ENCODE measurements at regions not wholly inside any gene's neighbourhood (a gene's known extent, or its start where the extent isn't known, plus 50 kb on each side); places are given as distances from the start of the nearest gene placed in this dataset.

DNA sequence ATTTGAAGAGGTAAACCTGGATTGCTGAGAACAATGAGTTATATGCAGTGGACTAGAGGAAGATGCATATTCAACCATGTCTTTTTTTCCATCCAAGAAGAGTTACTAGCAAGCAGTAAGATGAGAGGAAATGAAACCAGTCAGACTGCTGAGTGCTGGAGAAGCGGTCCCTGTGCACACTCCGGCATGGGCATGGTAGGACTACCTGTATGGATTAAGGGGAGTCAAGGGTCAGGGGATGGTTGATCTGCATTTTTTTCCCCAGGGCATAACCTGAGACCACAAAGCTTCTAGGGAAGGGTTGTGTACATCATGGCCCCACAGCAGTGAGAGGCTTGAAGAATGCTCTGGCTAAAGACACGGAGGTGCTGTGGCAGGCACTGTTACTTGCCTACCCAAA lies 76.6 kb upstream of the ZNF169 start:
- TF ChIP-seq, protein P1, sequence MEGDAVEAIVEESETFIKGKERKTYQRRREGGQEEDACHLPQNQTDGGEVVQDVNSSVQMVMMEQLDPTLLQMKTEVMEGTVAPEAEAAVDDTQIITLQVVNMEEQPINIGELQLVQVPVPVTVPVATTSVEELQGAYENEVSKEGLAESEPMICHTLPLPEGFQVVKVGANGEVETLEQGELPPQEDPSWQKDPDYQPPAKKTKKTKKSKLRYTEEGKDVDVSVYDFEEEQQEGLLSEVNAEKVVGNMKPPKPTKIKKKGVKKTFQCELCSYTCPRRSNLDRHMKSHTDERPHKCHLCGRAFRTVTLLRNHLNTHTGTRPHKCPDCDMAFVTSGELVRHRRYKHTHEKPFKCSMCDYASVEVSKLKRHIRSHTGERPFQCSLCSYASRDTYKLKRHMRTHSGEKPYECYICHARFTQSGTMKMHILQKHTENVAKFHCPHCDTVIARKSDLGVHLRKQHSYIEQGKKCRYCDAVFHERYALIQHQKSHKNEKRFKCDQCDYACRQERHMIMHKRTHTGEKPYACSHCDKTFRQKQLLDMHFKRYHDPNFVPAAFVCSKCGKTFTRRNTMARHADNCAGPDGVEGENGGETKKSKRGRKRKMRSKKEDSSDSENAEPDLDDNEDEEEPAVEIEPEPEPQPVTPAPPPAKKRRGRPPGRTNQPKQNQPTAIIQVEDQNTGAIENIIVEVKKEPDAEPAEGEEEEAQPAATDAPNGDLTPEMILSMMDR (IDR thresholded peaks at IDR 0.05 in 8 of 11, conservative IDR thresholded peaks at IDR 0.05 in 3 of 11), result no peak
- TF ChIP-seq POLR2A (IDR thresholded peaks at IDR 0.05) (no peak), POLR2AphosphoS5 (IDR thresholded peaks at IDR 0.05) (peak in 1 of 3 donors; percentile 46)
